ENCODE measurements at regions not wholly inside any gene's neighbourhood (a gene's known extent, or its start where the extent isn't known, plus 50 kb on each side); places are given as distances from the start of the nearest gene placed in this dataset.
A peak's percentile ranks its signal among the peaks of the same experiment; 100 is the strongest.
"Not testable (repeated sequence)": the region's sequence is repeated elsewhere in the genome, so short reads cannot be mapped to it uniquely, and the experiment has no call there.

DNA sequence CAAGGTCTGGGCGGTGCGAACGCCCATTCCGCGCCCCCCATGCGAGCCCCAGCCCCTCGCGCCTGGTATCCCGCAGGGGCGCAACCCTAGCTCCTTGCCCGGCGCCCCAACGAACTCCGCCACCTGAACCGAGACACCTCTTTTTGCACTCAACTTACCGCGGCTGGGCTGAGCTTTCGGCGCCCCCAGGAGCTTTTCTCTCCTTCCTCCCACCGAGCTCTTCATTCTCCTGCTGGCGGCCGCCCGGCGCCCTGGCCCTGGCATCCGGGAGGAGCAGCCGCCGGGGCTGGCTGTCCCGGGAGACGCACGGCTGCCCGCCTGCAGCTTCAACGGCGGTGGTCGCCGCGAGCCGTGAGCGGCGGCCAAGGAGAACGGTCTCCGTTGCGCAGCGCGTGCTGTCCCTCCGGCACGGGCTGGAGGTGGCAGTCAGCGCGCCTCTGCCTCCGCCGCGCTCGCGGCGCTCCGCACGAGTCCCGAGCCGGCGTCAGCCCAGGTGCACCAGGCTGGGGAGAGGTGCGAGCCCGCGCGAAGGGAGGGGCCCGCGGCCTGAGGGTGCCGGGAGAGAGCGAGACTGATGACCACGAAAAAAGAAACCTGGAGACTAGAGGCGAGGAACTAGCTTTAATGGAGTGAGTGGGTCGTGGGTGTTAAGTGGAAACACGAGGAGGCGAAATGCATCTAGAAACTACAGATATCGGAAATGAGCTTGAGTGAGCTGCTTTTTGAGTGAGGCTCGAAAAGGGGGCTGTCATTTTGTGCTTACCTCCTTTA lies 621.5 kb upstream of the ZNF385D start:
- peak overlapping the region; percentile 54 for H3K4me3 ChIP-seq (ENCODE audit: low read length)
- TF ChIP-seq CTCF (conservative IDR thresholded peaks at IDR 0.05; ENCODE audit: low read depth, low read length) = no peak
- DNase-seq (ENCODE audit: low read depth) = no peak

DNA sequence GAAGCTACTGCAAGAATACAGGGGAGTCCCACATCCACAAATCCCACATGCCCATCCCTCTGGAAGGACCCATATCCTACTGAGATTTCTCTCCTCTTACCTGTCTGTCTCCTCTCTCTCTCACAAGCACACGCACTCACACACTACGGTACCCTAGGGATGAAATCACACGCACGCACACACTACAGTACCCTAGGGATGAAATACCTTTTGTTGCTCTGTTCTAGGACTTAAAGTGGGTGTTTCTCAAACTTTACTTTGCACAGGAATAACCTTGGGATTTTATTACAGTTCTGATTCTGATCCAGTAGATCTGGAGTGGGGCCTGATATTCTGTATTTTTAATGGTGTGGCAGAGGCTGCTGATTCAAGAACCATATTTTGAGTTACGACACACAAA lies 622.2 kb upstream of the ZNF385D start:
- H3K4me3 ChIP-seq (ENCODE audit: low read length) = no peak overlapping the region
- TF ChIP-seq CTCF (conservative IDR thresholded peaks at IDR 0.05; ENCODE audit: low read depth, low read length) = no peak
- no peak for DNase-seq (ENCODE audit: low read depth)

GRCh38 chr3:22373827-22374226 lies 622.8 kb upstream of the ZNF385D start:
- no peak overlapping the region for H3K4me3 ChIP-seq (ENCODE audit: low read length)
- no peak for TF ChIP-seq CTCF (conservative IDR thresholded peaks at IDR 0.05; ENCODE audit: low read depth, low read length)
- DNase-seq (ENCODE audit: low read depth) = no peak

GRCh38 chr3:22377421-22377820 lies 626.4 kb upstream of the ZNF385D start:
- DNase-seq (ENCODE audit: low read depth) = peak; percentile 21
- no peak overlapping the region for H3K4me3 ChIP-seq (ENCODE audit: low read length)
- TF ChIP-seq CTCF (conservative IDR thresholded peaks at IDR 0.05; ENCODE audit: low read depth, low read length) = no peak

DNA sequence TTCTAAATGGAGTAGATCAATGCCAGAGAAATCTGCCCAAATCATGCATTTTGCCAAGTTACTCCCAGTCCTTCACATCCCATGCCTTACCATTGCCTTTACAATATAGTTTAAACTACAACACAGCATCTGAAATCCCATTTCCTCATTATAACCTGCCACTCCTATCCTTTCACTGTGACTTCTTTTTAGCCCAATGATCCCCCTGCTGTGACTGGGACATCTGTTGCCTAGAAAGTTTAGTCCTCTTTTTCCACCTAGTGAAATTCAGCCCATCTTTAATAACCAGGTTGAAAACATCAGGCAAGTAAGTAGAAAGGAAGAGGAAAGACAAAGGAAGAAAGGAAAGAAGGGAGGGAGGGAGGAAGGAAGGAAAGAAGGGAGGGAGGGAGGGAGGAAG lies 627.9 kb upstream of the ZNF385D start:
- no peak for DNase-seq (ENCODE audit: low read depth)
- no peak for TF ChIP-seq CTCF (conservative IDR thresholded peaks at IDR 0.05; ENCODE audit: low read depth, low read length)
- H3K4me3 ChIP-seq (ENCODE audit: low read length) = no peak overlapping the region

- no peak for DNase-seq (ENCODE audit: low read depth)
- no peak overlapping the region for H3K4me3 ChIP-seq (ENCODE audit: low read length)
- TF ChIP-seq CTCF (conservative IDR thresholded peaks at IDR 0.05; ENCODE audit: low read depth, low read length) = no peak
These were observed 629.2 kb upstream of the ZNF385D start for GRCh38 chr3:22380253-22380652.

DNA sequence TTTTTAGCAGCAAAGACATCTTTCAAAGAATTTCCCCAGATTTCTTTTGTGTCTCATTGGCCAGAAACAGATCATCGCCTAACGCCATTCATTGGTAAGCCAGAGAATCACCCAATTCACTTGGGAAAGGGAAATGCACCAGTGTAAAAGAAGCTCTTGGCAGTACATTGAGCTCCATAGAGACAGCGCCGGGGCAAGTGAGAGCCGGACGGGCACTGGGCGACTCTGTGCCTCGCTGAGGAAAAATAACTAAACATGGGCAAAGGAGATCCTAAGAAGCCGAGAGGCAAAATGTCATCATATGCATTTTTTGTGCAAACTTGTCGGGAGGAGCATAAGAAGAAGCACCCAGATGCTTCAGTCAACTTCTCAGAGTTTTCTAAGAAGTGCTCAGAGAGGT lies 630.6 kb upstream of the ZNF385D start:
- not testable (repeated sequence) for H3K4me3 ChIP-seq (ENCODE audit: low read length); DNase-seq (ENCODE audit: low read depth)
